ENCODE measurements at regions not wholly inside any gene's neighbourhood (a gene's known extent, or its start where the extent isn't known, plus 50 kb on each side); places are given as distances from the start of the nearest gene placed in this dataset.

DNA sequence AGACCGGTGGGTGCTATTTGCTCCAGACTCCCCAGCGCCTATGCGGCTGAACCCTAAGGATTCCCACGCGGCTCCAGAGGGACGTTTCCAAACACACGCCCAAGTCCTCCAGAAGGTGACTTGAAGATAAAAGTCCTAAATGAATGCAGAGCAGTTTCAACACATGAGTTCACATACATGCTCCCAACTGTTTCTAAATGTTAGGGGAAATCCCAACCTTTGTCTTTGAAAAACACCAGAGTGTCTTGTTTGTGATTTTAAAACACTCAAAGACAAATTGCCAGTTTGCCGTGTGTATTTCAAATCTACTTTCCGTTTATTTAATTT is 252.9 kb upstream of the SFSWAP start:
- ChIA-PET POLR2A (no interaction called here), CTCF (no interaction called here)
- TF ChIP-seq ELF4 (IDR thresholded peaks at IDR 0.05) (no peak), FOXA1 (IDR thresholded peaks at IDR 0.05) (no peak), CTBP1 (IDR thresholded peaks at IDR 0.05; ENCODE audit: borderline replicate concordance) (no peak), SUZ12 (IDR thresholded peaks at IDR 0.05) (no peak), SP1 (IDR thresholded peaks at IDR 0.05) (no peak), ARNT (IDR thresholded peaks at IDR 0.05) (no peak), BHLHE40 (IDR thresholded peaks at IDR 0.05; ENCODE audit: borderline replicate concordance) (no peak), L3MBTL2 (conservative IDR thresholded peaks at IDR 0.05) (no peak), LEF1 (IDR thresholded peaks at IDR 0.05; ENCODE audit: borderline replicate concordance) (no peak), FOXM1 (IDR thresholded peaks at IDR 0.05; ENCODE audit: borderline replicate concordance) (no peak)
- TF ChIP-seq, protein P1, sequence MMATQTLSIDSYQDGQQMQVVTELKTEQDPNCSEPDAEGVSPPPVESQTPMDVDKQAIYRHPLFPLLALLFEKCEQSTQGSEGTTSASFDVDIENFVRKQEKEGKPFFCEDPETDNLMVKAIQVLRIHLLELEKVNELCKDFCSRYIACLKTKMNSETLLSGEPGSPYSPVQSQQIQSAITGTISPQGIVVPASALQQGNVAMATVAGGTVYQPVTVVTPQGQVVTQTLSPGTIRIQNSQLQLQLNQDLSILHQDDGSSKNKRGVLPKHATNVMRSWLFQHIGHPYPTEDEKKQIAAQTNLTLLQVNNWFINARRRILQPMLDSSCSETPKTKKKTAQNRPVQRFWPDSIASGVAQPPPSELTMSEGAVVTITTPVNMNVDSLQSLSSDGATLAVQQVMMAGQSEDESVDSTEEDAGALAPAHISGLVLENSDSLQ (IDR thresholded peaks at IDR 0.05): no peak
- DNase-seq (ENCODE audit: extremely low spot score): no peak

DNA sequence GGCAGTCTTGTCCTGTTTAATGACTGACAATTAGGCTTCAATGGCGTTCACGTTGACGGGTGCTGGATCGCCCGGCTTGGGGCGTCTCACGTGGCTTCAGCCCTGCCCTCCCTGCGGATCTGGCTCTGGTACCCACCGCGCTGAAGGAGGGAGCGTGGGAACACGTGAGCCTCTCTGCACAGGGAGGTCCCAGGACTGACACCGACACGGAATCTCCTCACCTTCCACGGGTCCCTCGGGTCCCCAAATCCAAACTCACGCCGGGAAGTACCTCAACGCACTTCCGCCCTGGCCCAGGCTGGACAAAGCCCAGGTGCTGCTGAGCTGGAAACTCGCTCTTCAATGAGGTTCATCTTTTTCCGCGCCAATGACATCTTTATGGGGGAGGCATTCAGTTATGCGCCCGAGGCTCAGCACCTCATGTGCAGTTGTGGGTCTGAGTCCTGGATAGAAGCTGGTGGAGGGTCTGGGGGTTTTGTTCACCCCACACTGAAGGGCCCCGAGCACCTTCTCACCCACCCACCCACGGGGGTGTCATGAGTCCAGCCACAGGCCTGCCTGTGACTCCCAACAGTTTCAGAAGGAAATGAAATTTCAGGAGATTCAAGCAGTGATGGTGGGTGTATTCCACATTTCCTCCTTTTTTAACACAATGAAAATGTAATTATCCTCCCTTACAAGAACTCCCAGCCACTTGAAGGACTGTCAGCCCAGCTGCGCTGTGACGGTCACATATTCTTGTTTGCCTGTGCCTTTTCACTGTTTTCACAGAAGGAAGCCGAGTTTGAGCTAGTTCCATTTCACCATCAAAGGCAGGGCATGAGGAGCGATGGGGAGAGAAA is 251.7 kb upstream of the SFSWAP start:
- ChIA-PET POLR2A (no interaction called here), CTCF (no interaction called here)
- TF ChIP-seq FOXA1 (IDR thresholded peaks at IDR 0.05) (no peak), BHLHE40 (IDR thresholded peaks at IDR 0.05; ENCODE audit: borderline replicate concordance) (no peak), FOXM1 (IDR thresholded peaks at IDR 0.05; ENCODE audit: borderline replicate concordance) (no peak), ZNF384 (IDR thresholded peaks at IDR 0.05) (no peak), HDGF (IDR thresholded peaks at IDR 0.05; ENCODE audit: borderline replicate concordance) (no peak), NFRKB (IDR thresholded peaks at IDR 0.05) (no peak), FOXK2 (IDR thresholded peaks at IDR 0.05) (no peak), CTBP1 (IDR thresholded peaks at IDR 0.05; ENCODE audit: borderline replicate concordance) (no peak), LEF1 (IDR thresholded peaks at IDR 0.05; ENCODE audit: borderline replicate concordance) (no peak), TARDBP (IDR thresholded peaks at IDR 0.05) (no peak), SUZ12 (IDR thresholded peaks at IDR 0.05) (no peak), SP1 (IDR thresholded peaks at IDR 0.05) (no peak), ELF4 (IDR thresholded peaks at IDR 0.05) (no peak), ARNT (IDR thresholded peaks at IDR 0.05) (no peak), L3MBTL2 (conservative IDR thresholded peaks at IDR 0.05) (no peak)
- TF ChIP-seq, protein P1 (IDR thresholded peaks at IDR 0.05): no peak
- no peak for DNase-seq (ENCODE audit: extremely low spot score)

DNA sequence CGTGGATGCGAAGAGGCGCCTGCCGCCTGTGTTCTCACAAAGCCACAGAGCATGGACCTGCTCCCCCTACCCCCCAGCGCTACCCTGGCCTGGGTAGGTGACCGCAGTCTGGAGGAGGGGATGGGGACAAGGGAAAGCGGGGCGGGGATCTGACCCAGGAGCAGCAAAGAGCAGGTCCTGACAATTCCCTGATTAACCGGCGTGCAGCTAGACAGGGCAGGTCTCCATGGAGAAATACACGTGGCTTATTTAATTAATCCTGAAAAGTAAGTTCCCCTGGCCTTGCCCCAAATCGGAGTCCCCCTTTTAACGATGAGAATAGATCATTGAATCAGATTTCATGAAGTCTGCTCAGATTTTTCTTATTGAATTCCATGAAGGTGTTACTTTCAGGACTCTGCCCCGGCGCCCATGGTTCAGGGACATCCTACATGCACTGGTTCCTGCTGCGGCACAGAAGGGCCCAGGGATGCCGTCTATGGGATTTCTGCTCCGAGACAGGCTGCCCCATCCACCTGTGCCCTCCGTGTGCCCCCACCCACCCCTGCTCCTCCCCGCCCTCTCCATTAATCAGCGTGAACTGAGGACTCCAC is 251.0 kb upstream of the SFSWAP start:
- ChIA-PET POLR2A (no interaction called here), CTCF (no interaction called here)
- no peak for DNase-seq (ENCODE audit: extremely low spot score)
- TF ChIP-seq TARDBP (IDR thresholded peaks at IDR 0.05) (no peak), SP1 (IDR thresholded peaks at IDR 0.05) (no peak)

DNA sequence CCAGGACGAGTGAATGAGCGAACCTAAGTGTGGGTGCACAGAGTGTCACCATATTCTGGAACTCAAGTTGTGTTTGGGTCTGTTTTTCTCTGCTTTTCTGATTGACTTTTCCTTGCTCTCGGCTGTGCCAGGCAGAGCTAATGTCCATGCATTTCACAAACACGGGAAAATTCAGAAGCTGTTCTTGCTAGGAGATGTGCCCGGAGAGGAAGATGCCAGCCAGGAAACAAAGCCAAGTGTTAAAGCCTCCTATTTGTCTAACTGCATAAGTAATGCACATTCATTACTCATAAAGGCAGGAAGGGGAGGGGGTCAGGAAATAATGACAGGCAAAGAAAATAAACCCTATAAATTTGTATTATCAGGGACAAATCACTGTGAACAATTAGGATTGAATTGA is 250.4 kb upstream of the SFSWAP start:
- ChIA-PET CTCF (no interaction called here), POLR2A (no interaction called here)
- DNase-seq (ENCODE audit: extremely low spot score): no peak
- TF ChIP-seq ELF4 (IDR thresholded peaks at IDR 0.05): no peak
- no peak for TF ChIP-seq LEF1 (IDR thresholded peaks at IDR 0.05; ENCODE audit: borderline replicate concordance)
- no peak for TF ChIP-seq NFRKB (IDR thresholded peaks at IDR 0.05)
- no peak for TF ChIP-seq BHLHE40 (IDR thresholded peaks at IDR 0.05; ENCODE audit: borderline replicate concordance)
- TF ChIP-seq, protein P1 (IDR thresholded peaks at IDR 0.05): no peak
- no peak for TF ChIP-seq HDGF (IDR thresholded peaks at IDR 0.05; ENCODE audit: borderline replicate concordance)
- no peak for TF ChIP-seq CTBP1 (IDR thresholded peaks at IDR 0.05; ENCODE audit: borderline replicate concordance)
- TF ChIP-seq FOXA1 (IDR thresholded peaks at IDR 0.05): no peak
- TF ChIP-seq ZNF384 (IDR thresholded peaks at IDR 0.05): no peak
- no peak for TF ChIP-seq ARNT (IDR thresholded peaks at IDR 0.05)
- TF ChIP-seq TARDBP (IDR thresholded peaks at IDR 0.05): no peak
- TF ChIP-seq SUZ12 (IDR thresholded peaks at IDR 0.05): no peak
- TF ChIP-seq FOXM1 (IDR thresholded peaks at IDR 0.05; ENCODE audit: borderline replicate concordance): no peak
- TF ChIP-seq L3MBTL2 (conservative IDR thresholded peaks at IDR 0.05): no peak
- TF ChIP-seq SP1 (IDR thresholded peaks at IDR 0.05): no peak
- TF ChIP-seq FOXK2 (IDR thresholded peaks at IDR 0.05): no peak

DNA sequence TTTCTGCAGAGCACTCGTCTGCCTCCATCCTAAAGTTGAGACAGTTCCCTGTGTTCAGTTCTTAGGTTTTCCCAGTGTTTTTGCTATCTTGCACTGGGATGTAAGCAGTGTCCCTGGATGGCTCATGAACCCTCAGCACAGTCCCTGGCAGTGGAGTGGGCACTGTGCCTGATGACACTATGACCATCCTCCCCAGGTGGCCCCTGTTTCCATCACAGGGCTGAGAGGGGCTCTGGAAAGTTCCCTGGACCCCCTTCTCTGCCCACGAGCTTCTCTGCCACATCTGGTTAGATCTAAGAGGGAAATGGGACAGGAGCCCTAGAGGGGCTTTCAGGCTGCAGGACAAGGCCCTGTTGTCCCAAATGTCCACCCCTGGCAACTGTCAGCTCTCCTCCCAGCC is 249.8 kb upstream of the SFSWAP start:
- CTCF ChIA-PET: no interaction called here
- TF ChIP-seq CTBP1 (IDR thresholded peaks at IDR 0.05; ENCODE audit: borderline replicate concordance) (no peak), ELF4 (IDR thresholded peaks at IDR 0.05) (no peak), LEF1 (IDR thresholded peaks at IDR 0.05; ENCODE audit: borderline replicate concordance) (no peak), BHLHE40 (IDR thresholded peaks at IDR 0.05; ENCODE audit: borderline replicate concordance) (no peak), NFRKB (IDR thresholded peaks at IDR 0.05) (no peak), ZNF384 (IDR thresholded peaks at IDR 0.05) (no peak), FOXK2 (IDR thresholded peaks at IDR 0.05) (no peak), TARDBP (IDR thresholded peaks at IDR 0.05) (no peak), HDGF (IDR thresholded peaks at IDR 0.05; ENCODE audit: borderline replicate concordance) (no peak), ARNT (IDR thresholded peaks at IDR 0.05) (no peak)
- TF ChIP-seq, protein P1 (IDR thresholded peaks at IDR 0.05): no peak
- no peak for DNase-seq (ENCODE audit: extremely low spot score)
- POLR2A ChIA-PET: no interaction called here
